ENCODE measurements at regions not wholly inside any gene's neighbourhood (a gene's known extent, or its start where the extent isn't known, plus 50 kb on each side); places are given as distances from the start of the nearest gene placed in this dataset.
"Not testable (repeated sequence)": the region's sequence is repeated elsewhere in the genome, so short reads cannot be mapped to it uniquely, and the experiment has no call there.

- TF ChIP-seq SP1 (IDR thresholded peaks at IDR 0.05; ENCODE audit: low read depth, low read length) (no peak), CBX5 (IDR thresholded peaks at IDR 0.05; ENCODE audit: low read depth, low read length) (no peak), SP4 (IDR thresholded peaks at IDR 0.05; ENCODE audit: low read length) (no peak), GTF2F1 (IDR thresholded peaks at IDR 0.05; ENCODE audit: borderline replicate concordance, low read depth, low read length) (no peak), SIN3A (conservative IDR thresholded peaks at IDR 0.05 in 1 of 2, IDR thresholded peaks at IDR 0.05 in 1 of 2; ENCODE audit: low read depth in 1 of 2, low read length in 2 of 2) (no peak)
- TF ChIP-seq, protein P1, sequence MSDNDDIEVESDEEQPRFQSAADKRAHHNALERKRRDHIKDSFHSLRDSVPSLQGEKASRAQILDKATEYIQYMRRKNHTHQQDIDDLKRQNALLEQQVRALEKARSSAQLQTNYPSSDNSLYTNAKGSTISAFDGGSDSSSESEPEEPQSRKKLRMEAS (IDR thresholded peaks at IDR 0.05) = no peak
These were observed 63.9 kb upstream of the PHLPP1 start (continued) for GRCh38 chr18:62651276-62652056.

- POLR2A ChIA-PET (ENCODE audit: partially characterized antibody); H3K56ac ChIP-seq (replicated peaks; ENCODE audit: insufficient read length, low read depth, low read length); H3K36me3 ChIP-seq (ENCODE audit: control insufficient read depth in 2 of 4, insufficient read depth in 4 of 4, low read length in 3 of 4); H3K4me3 ChIP-seq (ENCODE audit: extremely low read depth in 1 of 4, insufficient read depth in 2 of 4, low read depth in 3 of 4, low read length in 4 of 4); H2BK20ac ChIP-seq (ENCODE audit: low read length); H4K91ac ChIP-seq (replicated peaks; ENCODE audit: insufficient read length, low read length); H3K4me2 ChIP-seq (ENCODE audit: insufficient read depth in 1 of 2, low read depth in 2 of 2, low read length in 2 of 2); H2BK15ac ChIP-seq (ENCODE audit: low read length); H2BK12ac ChIP-seq (ENCODE audit: low read depth, low read length); H3K27ac ChIP-seq (ENCODE audit: low read depth, low read length); H3K79me2 ChIP-seq (ENCODE audit: control insufficient read depth in 1 of 2, insufficient read depth in 2 of 2, low read length in 2 of 2); H2BK5ac ChIP-seq (ENCODE audit: low read depth, low read length); H2AFZ ChIP-seq (ENCODE audit: low read length); H2AK5ac ChIP-seq (ENCODE audit: low read depth, low read length); H3K9me3 ChIP-seq (ENCODE audit: insufficient read depth in 2 of 2, low read depth in 1 of 2, low read length in 1 of 2); H4K5ac ChIP-seq (ENCODE audit: insufficient read length, low read depth, low read length); H3K14ac ChIP-seq (ENCODE audit: insufficient read length); H3K4ac ChIP-seq (replicated peaks; ENCODE audit: insufficient read length, low read depth, low read length); H3K18ac ChIP-seq (ENCODE audit: extremely low read depth, low read length); H3K27me3 ChIP-seq (replicated peaks in 1 of 4; ENCODE audit: control insufficient read depth in 3 of 4, extremely low read depth in 1 of 4, insufficient read depth in 3 of 4, low read length in 3 of 4); H2BK120ac ChIP-seq (replicated peaks; ENCODE audit: low read depth, low read length); FAIRE-seq; H3K23ac ChIP-seq (ENCODE audit: insufficient read length); H3K79me1 ChIP-seq (ENCODE audit: low read depth, low read length); H4K8ac ChIP-seq (ENCODE audit: extremely low read depth, insufficient read depth, low read length); DNase-seq (ENCODE audit: low read depth in 1 of 2, low spot score in 2 of 2); H3K9ac ChIP-seq (replicated peaks in 1 of 4; ENCODE audit: extremely low read depth in 1 of 4, low read depth in 3 of 4, low read length in 3 of 4); H4K20me1 ChIP-seq (replicated peaks in 1 of 2; ENCODE audit: control insufficient read depth in 1 of 2, insufficient read depth in 2 of 2, low read length in 2 of 2); H3K4me1 ChIP-seq (replicated peaks in 1 of 4; ENCODE audit: control insufficient read depth in 3 of 4, insufficient read depth in 4 of 4, low read length in 3 of 4); H3K23me2 ChIP-seq (ENCODE audit: low read depth, low read length): not testable (repeated sequence)
- 88% methylated on average over 15 of the region's 15 CpGs; no CpG with 5 or more reads in 1 of the 2 experiments for WGBS, 2 experiments (ENCODE audit: extremely low coverage in 1 of 2, insufficient coverage in 1 of 2, insufficient read length in 1 of 2, insufficient replicate concordance in 2 of 2, low coverage in 1 of 2, low lambda C conversion rate in 2 of 2, missing lambda C conversion rate in 1 of 2)
- CTCF ChIA-PET (ENCODE audit: partially characterized antibody) = interaction anchor here (0.5 to 1.6 kb wide), 7 partner anchors 8 to 665 kb away, joined by 3 to 5 read pairs (median 4); no protein-coding TSS in a partner anchor
These were observed 63.2 kb upstream of the PHLPP1 start for GRCh38 chr18:62652057-62652629.

Data from H1 (cell line).